HG02840 (cell line): ENCODE measurements at regions not wholly inside any gene's neighbourhood (a gene's known extent, or its start where the extent isn't known, plus 50 kb on each side); places are given as distances from the start of the nearest gene placed in this dataset.

Source experiments
- ATAC-seq: cut with Tn5 transposase; IDR thresholded peaks from one replicate; pipeline ENCODE4 v1.9.1; 2021; ENCODE audit warnings: mild to moderate bottlenecking, moderate library complexity, moderate number of reproducible peaks; ENCODE audit not compliant: unreplicated experiment, low FRiP score

DNA sequence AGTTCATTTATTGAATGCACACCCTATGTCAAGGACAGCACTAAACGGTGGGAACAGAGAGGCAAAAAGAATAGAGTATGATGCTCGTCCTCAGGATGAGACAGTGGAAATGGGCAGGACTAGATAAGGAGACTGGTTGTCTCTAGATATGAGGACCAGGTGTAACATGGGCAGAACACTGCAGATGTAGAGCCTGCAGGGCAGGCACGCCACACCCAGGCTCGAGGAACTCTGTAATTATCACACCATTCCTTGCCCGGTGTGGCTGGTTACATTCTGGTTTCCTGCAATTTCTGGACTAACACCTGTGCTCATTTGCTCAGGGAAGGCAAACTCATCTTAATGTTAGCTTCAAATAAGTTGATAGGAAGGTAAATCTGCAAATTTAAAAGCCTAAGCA lies 334.4 kb downstream of the DHX15 start:
- ATAC-seq = no peak

DNA sequence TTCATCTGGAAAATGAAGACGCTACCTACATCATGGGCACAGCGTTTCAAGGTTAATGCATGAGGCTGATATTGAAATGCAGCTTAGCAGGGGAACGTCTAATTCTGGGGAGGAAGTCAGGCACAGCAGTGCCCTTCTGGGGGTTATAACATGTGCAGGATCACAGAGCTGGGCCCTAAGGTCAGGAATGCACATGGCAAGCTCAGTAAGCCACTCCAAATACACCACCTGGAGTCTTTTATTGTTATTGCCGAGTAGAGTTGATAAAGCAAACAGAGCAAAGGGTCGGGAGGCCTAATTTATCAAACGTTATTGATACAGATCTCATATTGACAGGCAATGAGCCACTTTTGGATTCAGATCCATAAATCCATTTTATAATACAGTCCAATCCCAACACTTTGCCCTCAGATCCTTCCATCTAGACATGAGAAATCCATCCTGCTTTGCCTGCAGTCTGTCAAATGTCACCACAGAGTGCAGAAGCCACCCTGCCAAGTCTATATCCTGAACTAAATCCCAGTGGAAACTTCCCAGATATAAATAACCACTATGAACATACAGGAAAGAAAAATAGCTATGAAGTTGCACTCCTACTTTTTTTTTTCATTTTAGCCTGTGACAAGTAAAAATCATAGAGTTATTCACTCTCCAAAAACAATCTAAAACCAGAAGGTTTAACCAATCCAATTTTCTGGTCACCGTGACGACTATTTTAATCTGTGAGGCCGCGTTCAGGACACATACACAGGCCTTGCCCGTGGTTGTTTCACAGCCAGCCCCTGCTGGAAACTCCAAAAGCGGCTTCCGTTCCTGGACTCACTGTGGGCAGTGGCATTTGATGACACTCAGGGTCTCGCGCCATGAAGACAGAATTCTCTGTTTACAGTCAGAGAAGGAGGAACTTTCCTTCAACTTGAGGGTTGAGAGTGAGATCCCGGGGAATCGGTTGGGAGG lies 335.4 kb downstream of the DHX15 start:
- ATAC-seq = no peak

DNA sequence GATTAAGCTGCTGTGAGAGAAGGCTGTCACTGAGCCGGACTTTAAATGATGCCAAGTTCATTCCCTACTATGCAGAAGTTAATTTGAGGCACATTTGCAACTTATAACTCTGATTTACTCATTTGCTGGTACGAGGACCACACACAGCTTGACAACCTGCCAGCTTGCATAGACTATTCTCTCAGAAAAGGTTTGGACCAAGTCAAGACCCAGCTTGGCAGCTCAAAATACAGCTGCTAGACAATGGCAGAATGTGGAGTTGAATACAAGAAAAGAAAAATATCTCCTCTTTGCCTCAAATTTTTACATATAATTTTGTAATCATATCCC lies 338.9 kb downstream of the DHX15 start:
- no peak for ATAC-seq

DNA sequence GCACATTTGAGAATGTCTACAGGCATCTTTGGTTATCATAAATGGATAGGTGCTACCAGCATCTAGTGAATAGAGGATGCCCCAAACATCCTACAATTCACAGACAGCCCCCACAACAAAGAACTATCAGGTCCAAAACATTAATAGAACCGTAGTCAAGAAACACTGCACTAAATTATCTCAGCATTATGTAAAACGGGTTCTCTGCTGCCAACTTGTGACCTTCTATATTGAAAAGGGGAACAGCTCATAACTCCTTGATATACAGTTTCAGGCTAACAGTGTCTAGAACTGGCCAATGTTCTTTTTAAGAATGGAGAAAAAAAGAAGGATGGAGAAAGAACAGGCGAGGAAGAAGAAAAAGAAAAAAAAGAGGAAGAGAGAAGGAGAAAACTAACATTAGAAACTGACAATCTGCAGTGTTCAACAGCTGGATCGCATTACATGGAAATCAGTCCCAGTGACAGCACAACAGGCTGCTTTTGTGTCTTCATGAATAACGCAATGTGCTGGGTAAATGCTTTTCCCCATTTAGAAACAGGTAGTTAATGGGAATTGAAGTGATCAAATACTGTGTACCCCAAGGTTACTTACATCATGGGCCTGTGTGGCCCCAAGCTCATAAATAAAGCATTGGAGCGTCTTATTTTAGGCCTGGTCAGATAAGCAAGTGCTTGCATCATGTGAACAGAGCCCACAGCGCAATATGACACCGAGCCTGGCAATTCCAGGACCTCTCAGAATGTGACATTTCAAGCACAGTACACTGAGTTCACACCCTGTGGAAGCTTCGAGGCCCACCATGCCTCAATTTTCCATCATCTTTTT lies 339.5 kb downstream of the DHX15 start:
- ATAC-seq = no peak

DNA sequence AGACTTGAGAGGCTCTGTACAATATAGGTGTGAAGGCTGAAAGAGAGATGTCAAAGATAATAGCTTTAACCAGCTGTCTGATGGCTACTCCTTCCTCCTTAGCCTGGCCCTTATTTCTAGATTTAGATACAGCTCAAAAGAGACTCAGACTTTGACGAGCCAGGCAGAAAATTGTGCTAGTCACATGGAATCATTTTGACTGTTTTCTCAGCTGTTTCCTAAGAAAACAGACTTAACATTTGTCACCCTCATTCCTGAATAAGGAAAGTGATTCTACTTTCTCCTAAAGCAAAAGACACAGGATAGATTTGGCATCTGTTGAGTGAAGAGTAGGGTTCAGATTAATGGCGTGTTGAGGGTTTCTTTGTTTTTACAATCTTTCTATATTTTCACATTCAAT lies 340.7 kb downstream of the DHX15 start:
- no peak for ATAC-seq

DNA sequence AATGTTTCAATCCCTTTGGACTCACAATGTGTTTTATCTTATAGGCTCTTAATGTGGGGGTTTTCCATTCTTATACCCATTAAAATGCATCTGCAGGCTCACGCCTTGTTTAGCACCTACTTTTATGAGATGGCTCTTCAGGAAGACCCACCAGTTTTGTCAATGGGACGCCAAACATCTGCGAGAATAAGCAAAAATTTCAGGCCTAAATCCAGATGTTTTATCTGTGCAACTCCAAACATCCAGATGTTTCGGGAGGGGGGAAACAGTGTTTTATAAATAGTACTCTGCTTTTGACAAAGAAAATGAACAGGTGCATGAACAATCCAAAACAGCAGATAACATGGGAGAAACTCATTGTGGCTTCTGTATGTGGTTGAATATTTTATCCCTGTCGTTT lies 342.8 kb downstream of the DHX15 start:
- ATAC-seq = no peak

DNA sequence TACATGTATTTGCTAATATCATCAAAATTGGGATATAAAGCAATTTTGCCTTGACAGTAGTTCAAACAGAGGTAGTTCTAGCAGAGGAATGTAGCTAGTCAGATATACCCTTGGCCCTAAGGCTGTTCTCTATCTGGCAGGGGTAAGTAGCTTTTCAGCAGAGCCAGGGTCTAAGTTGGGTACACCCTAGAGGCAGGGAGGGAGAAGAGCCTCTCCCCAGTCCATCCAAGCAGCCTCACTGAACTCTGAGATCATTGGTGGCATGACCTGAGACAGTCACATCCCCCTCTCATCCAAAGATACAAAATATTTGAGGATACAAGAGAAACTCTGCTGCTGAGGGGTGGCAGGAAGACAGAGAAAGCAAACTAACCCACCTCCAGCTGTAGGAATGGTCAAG lies 343.7 kb downstream of the DHX15 start:
- ATAC-seq = no peak

DNA sequence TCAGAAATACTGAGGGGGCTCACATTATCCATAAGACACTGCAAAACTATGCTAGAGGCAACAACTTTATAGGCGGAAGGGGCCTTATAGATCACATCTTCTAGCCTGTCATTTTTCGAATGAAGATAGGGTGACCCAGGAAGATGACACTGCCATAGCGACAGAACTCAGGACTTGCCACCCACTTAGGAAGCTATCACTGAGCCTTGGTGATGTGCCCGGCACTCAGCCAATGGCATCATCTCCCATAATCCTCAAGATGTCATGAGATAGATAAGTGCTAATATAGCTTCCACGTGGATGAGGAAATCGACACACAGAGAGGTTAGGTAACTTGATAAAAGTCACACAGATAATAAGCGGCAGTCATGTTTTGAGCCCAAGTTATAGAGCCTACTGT lies 346.6 kb downstream of the DHX15 start:
- no peak for ATAC-seq

DNA sequence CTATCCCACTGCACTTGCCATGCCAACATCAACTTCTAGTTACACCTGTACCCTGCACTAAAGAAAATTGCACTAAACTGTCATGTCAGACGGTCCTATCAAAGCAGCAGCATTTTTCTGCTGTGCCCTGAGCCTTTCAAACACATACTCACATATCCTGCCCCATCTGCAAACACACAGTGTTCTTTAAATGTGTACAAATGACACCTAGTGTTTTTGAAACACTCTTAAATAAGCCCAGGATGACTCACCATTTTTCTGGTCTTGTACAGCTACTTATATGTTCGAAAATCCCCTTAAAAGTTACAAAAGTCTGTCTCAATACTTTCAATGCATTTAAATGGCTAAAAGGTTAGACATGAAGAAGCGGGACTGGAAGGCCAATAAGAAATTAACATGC lies 346.7 kb upstream of the PPARGC1A start:
- ATAC-seq = no peak

DNA sequence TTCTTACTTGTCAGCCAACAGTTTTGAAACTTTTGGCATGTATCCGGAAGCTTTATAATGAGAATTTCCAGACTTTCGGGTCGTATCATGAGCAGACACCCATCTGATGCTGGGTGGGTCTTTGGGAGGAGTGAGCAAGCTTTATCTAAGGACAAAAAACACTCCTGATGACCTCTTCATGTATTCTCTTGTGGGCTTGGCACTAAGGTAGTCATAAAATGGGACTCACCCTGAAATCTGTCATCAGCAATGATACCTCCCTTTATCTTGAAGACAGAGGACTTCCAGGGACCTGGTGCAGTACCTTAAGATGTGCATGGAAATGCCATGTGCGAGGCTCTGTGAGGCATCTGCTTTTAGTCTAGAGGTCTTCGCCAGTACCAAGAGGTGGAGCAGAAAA lies 346.3 kb upstream of the PPARGC1A start:
- ATAC-seq = no peak

DNA sequence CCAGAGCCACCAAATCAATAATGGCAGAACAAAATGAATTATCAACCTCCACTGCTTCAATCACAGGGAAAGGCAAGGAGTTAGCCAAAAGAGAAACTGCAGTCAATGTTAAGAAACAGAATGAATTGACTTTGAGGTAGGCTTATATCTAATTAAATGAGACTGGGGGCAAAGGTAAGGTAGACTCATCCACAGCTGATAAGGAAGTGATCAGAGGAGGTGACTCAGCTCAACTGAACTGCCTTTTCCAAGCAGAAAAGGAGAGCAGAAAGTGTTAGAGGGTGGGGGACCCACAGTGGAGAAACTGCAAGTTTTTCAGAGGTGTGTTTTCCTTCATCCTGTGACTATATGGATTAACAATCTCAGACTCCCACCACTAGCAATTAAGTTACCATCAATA lies 345.8 kb upstream of the PPARGC1A start:
- ATAC-seq = no peak

DNA sequence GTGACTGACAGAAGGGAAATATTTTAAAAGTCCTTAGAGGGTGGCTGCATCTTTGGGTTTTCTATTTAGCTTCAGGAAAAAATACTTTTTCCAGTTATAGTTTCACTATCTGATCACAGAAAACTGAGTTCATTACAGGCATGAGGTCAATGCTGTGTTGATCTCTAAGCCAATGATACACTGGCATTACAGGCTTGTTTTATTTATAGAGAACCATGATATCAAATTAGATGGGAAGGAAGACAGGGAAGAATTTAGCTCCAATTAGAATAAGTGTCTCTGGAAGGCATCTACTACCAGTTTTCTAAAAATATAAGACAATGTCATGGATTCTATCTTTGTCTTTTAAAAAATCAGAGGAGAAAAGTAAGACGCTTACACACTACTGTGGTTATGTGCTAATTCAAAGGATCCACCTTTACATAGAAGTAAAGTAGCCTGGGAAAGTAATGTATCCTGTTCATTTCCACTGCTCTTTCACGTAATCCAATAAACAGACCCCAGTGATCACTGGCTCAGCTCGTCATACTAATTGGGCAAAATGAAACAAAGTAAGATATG lies 344.5 kb upstream of the PPARGC1A start:
- no peak for ATAC-seq

DNA sequence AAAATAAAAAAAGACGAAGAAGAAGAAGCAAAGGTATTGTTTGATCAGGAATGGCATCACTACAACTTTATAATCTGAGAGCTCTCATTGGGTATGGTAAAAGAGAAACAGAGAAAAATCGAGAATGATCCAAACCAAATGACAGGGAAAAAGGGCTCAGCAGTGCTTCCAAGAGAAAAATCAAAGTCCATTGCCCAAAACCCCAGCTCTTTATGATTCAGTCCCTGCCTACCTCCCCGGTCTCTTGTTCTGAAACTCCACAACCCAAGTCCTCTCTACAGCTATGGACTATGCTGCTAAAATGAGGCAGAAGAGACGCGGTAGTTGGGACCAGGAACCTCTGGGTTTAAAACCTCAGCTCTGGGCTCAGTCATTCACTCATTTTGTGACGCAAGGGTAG lies 341.1 kb upstream of the PPARGC1A start:
- no peak for ATAC-seq

DNA sequence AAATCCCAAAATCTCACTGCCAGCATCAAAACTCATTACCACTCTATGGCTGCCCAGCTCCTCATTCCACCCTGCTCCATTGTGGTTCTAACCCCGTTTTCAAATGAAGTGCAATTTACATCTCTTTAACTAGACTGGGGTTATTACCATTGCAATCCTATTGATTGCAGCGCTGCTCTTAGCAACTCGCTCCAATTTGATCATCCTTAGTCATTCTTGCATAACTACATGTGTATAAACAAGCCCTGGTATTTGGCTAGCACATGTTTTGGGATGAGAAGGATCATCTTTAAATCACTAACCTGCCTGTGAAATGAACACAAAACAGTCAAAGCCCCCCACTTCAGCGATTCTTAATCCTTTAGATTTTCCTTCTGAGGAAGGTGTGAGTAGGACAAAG lies 340.1 kb upstream of the PPARGC1A start:
- no peak for ATAC-seq

DNA sequence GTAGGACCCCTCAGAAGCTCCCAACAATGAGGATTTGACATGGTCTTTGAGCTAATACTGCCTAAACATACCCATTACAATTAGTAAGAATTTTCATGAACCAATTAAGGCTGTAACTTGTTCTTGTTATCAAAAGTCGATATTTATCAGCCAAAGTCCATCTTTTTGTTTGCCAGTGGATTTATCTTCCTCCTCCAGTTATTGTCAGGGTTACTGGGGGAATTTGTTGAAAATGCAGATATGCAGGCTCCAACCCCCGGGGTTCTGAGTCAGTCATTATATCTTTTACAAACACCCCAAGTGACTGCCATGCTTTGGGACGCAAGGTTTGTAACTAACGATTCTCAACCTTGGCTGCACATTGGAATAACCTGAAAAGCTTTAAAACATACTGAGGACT lies 338.8 kb upstream of the PPARGC1A start:
- no peak for ATAC-seq

DNA sequence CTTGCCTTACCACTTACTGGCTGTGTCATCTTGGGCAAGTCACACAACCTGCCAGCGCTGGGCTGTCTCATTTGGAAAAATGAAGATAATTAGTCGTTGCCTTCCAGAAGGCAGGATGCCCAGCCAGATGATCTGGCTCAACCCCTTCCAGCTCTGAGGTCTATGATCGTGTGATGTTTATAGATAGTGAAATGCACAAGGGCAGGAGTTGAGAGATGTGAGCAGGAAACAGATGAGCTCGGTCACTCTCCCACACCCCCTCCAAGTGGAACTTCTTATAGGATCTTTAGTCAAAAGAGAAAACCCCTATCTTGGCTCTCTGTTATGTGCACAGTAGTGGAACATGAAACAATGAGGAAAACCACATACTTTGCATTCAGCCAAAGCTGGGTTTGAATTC lies 336.8 kb upstream of the PPARGC1A start:
- no peak for ATAC-seq

DNA sequence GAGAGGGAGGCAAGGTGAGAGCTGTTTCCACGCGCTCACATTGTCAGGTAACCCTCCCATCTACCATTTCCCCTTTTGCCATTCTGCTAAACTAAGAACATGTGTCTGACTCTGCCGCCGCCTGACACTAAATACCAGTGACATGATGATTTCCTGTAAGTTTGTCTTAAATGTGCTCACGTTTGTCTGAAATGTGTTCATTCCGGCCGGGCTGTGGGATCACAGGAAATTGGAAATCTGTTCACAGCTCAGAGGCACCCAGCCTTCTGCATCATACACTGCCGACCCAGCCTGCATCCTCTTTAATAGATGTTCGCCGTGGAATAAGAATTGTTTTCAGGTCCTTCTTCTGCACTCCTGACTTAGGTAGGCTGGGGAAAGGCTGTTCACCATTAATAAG lies 336.2 kb upstream of the PPARGC1A start:
- ATAC-seq = no peak

DNA sequence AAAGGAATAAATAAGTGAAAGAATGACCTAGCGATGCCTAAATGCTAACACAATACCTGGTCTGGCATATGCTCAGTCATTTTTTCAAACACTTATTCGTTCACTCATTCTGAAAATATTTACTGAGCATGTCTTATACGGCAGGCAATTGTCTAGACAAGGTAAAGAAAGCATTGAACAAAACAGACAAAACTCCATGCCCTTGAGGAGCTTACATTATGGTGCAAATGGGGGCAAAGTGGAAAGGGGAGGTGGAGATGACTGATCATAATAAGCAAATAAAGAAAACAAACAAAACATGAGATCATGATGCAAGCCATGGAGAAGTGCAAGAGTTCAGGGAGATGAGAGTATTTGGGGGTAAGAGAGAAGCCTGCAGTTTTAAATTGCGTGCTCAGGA lies 334.6 kb upstream of the PPARGC1A start:
- ATAC-seq = no peak

DNA sequence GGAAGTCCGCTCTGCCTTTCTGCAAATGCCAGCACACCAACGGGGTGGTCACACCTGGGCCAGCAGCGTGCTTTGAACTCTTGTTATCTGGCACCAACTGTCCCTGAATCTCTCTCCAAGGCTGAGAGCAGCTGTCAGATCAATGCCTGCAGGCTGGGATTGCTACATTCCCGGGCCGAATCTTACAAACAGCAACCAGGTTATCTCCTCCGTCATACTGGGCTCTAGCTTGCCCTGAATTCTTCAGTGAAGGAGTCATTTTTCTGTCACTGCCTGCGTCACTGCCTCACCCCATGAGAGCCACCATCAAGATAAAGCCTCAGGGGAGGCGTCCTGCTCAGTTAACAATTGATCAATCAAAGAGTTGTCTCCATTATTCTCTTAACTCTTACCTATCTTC lies 329.4 kb upstream of the PPARGC1A start:
- no peak for ATAC-seq

DNA sequence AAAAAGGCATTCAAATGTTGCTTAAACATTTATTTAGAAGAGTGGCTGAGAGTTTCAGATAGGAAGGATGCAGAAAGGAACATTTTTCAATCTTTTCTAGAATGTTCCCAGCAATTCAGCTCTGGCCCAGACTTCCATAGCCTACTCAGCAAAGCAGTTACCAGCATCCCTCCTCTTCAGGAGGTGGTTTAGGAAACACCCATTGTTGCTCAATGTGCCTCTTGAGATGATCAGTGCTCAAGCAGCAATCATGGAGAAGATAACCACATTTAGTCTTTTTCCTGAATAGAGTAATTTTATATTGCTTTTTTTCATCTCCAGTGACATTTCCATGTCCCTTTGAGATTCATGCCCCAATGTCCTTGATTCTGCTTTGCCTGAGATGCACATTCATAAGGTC lies 328.7 kb upstream of the PPARGC1A start:
- no peak for ATAC-seq

DNA sequence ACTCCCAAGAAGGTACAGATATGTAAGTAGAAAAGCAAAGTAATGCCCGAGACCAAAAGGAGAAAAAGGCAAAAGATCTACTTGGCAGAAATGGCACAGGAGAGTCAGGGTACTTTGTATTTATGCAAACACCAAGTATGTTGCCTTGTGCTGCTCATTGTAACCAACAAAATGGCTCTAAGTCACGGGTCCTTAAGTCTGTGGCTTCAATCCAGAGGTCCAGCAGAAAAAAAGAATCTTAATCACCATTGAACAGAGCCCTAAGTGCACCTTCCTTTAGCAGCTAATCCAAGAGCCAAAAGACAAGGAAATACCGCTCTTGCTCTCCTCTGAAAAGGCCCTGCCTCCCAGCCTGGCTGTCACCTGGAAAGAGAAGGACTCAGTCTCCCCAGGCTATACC lies 324.9 kb upstream of the PPARGC1A start:
- no peak for ATAC-seq

DNA sequence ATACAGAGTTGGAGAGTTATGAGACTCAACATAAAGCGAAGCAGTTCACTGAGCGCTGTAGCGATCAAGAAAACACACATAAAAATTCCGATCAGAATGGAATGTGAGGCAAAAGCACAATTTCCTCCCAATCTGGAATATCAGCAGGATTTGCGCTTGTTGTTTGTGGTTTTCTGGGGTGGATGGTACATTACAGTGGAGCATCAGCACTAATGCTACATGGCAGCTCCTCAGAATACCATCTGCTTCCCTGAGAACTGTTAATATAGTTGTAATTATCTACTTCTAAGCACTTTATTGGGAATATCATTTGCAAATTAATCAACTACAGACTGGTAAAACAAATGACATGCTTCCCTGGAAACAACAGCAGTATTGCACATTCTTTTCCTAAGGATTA lies 324.1 kb upstream of the PPARGC1A start:
- no peak for ATAC-seq
